HepG2 (cell line): ENCODE measurements at regions not wholly inside any gene's neighbourhood (a gene's known extent, or its start where the extent isn't known, plus 50 kb on each side); places are given as distances from the start of the nearest gene placed in this dataset.

ENCODE experiments used
- NFIC ChIP-seq: IDR thresholded peaks from 2 replicates; pipeline ENCODE4 v1.6.1; 2012; ENCODE audit warnings: mild to moderate bottlenecking, low read length, inconsistent platforms
- SAFB2 ChIP-seq: sonication (generic); formaldehyde crosslinking; IDR thresholded peaks from 2 replicates; pipeline ENCODE4 v1.5.1; 2020; ENCODE audit warnings: missing genetic modification reagents, low read depth, mild to moderate bottlenecking, borderline replicate concordance
- THAP7 ChIP-seq: sonication (generic); formaldehyde crosslinking; IDR thresholded peaks from 2 replicates; pipeline ENCODE4 v1.8.1; 2023; ENCODE audit warnings: mild to moderate bottlenecking, missing genetic modification reagents
- ZNF232 ChIP-seq: sonication (generic); formaldehyde crosslinking; IDR thresholded peaks from 2 replicates; pipeline ENCODE4 v1.4.0; 2020; ENCODE audit warnings: missing genetic modification reagents, borderline replicate concordance
- ZNF280B ChIP-seq: sonication (generic); formaldehyde crosslinking; IDR thresholded peaks from 2 replicates; pipeline ENCODE4 v1.5.0; 2020; ENCODE audit warnings: missing genetic modification reagents, mild to moderate bottlenecking, borderline replicate concordance
- ZNF317 ChIP-seq: sonication (generic); formaldehyde crosslinking; IDR thresholded peaks from 2 replicates; pipeline ENCODE4 v1.5.0; 2020; ENCODE audit warnings: mild to moderate bottlenecking, missing genetic modification reagents
- ZNF691 ChIP-seq: sonication (generic); formaldehyde crosslinking; IDR thresholded peaks from 2 replicates; pipeline ENCODE4 v1.4.0; 2020; ENCODE audit warnings: missing genetic modification reagents, low read depth, mild to moderate bottlenecking, borderline replicate concordance

DNA sequence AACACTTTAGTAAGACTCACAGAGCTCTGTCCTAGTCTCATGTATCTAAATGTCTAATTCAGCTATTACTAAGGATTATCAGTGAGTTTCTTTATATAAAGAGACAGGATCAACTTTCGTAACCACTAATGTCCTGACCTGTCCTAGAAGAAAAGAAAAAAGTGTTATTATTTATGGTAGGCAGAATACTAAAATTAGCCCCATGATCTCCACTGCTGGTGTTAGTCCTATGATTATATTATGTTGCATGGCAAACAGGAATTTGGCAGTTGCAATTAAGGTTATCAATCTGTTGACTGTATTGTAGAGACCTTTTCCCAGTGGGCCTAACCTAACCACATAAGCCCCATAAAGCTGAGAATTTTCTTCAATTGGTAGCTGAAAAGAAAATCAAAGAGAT, 132.9 kb upstream of the DIO2 start:
- TF ChIP-seq ZNF280B (CRISPR knock-in tag) (no peak), ZNF691 (CRISPR knock-in tag) (no peak), THAP7 (CRISPR knock-in tag) (no peak), ZNF317 (no peak), ZNF232 (CRISPR knock-in tag) (no peak), SAFB2 (CRISPR knock-in tag) (no peak), NFIC (no peak)
